Gastrocnemius medialis (tissue), 4 donors: ENCODE measurements at regions not wholly inside any gene's neighbourhood (a gene's known extent, or its start where the extent isn't known, plus 50 kb on each side); places are given as distances from the start of the nearest gene placed in this dataset.

ENCODE experiments used
- CTCF ChIP-seq, 5 experiments: fragments of 450-650 bp in 3 of 5; fragments of 200-600 bp in 2 of 5; sonication (generic) in 2 of 5; IDR thresholded peaks in 4 of 5; conservative IDR thresholded peaks in 1 of 5; 1 replicate in 4 of 5; 2 replicates in 1 of 5; pipeline ENCODE4 v1.5.1; 2016 to 2019; ENCODE audit warnings: antibody characterized with exemption in 5 of 5, mild to moderate bottlenecking in 3 of 5, moderate library complexity in 3 of 5
- POLR2A ChIP-seq, 2 donors: fragments of 450-650 bp; IDR thresholded peaks; one replicate each; pipeline ENCODE4 v1.6.1; 2017; ENCODE audit warnings: antibody characterized with exemption in 2 of 2, mild to moderate bottlenecking in 2 of 2, moderate library complexity in 2 of 2

DNA sequence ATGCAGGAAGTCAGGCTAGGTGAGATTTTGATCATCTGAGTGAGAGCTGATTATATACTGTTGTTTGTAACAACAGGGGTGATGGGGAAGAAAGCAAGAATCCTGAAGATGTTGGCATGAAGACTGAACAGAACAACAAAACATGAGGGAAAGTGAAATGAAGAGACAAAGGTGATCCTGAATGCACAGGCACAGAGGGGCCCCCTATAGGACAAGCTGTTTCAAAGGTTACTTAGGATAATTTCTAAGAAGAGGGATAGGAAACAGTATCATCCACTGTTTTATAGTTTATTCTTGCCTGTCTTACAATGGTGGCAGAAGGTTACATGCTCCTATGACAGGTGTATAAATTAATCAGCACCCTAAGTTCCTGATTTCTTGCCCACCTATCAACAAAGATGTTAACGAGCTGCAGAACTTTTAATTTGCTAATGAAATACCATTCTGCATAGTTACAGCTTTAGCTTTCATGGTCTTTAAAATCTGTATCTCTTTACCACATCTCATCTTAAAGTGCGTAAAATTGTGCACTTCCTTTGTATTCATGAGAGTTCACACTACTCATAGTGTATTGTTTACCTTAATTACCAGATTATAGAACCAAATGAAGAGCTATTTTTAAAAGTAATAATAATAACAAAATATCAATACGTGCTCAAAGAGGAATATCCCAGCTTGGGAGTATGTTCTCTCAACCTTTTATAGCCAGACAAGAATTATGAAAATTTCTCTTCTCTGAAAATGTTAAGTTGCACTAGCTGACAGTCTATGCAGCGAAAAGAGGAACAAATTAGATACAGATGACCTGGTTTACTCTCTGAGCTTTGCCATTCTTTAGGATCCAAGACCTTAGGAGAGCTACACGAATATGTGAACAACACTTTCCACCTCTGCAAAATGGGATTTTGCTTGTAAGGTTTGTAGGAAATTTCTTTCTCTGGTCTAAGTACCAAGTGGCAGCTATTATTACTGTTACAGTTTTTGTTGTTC, 192.5 kb downstream of the EDN1 start:
- TF ChIP-seq CTCF (IDR thresholded peaks at IDR 0.05 in 4 of 5, conservative IDR thresholded peaks at IDR 0.05 in 1 of 5) = no peak
- no peak for TF ChIP-seq POLR2A (IDR thresholded peaks at IDR 0.05)
